SK-N-SH (cell line): ENCODE measurements at regions not wholly inside any gene's neighbourhood (a gene's known extent, or its start where the extent isn't known, plus 50 kb on each side); places are given as distances from the start of the nearest gene placed in this dataset.

ENCODE experiments used
- CHD2 ChIP-seq: fragments of 150-350 bp; IDR thresholded peaks from 2 replicates; pipeline ENCODE4 v1.6.1; 2018; ENCODE audit warnings: low read length; ENCODE audit not compliant: partially characterized antibody
- EP300 ChIP-seq, 2 experiments: IDR thresholded peaks; 2 replicates each; pipeline versions ENCODE4 v1.4.0 to v1.6.1; 2012; ENCODE audit warnings: borderline replicate concordance in 1 of 2, low read depth in 1 of 2, low read length in 1 of 2
- NRF1 ChIP-seq: IDR thresholded peaks from 2 replicates; pipeline ENCODE4 v1.6.1; 2012; ENCODE audit warnings: low read depth, mild to moderate bottlenecking, low read length
- POLR2AphosphoS5 ChIP-seq: IDR thresholded peaks from 2 replicates; pipeline ENCODE4 v1.6.1; 2012; ENCODE audit warnings: low read depth, low read length
- TF ChIP-seq, protein P1 (sequence below): fragments of 200-600 bp; sonication (generic); IDR thresholded peaks from 2 replicates; pipeline ENCODE4 v1.6.1; 2017; ENCODE audit warnings: antibody characterized with exemption, mild to moderate bottlenecking, moderate library complexity
- TF ChIP-seq, protein P2 (sequence below): fragments of 150-350 bp; IDR thresholded peaks from 2 replicates; pipeline ENCODE4 v1.6.1; 2017; ENCODE audit warnings: antibody characterized with exemption, low read length, low read depth, borderline replicate concordance

DNA sequence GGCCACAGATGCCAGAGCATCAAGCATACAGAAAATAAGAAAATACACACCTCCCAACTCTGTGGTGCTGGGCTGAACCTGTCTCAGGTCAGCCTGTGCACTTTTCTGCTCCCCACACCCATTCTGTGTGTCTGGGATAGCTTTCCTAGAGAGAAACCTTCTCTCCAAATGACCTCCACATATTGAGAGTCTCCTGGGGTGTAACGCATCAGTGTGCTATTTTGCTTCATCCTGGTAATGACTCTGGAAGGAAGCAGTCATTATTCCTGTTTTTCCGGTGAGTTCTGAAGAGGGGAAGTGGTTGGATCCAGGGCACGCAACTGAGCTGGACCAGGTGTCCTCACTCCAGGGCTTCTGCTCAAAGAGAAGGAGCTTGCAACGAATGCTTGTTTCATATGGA is 73.2 kb upstream of the SH3PXD2B start:
- TF ChIP-seq, protein P1, sequence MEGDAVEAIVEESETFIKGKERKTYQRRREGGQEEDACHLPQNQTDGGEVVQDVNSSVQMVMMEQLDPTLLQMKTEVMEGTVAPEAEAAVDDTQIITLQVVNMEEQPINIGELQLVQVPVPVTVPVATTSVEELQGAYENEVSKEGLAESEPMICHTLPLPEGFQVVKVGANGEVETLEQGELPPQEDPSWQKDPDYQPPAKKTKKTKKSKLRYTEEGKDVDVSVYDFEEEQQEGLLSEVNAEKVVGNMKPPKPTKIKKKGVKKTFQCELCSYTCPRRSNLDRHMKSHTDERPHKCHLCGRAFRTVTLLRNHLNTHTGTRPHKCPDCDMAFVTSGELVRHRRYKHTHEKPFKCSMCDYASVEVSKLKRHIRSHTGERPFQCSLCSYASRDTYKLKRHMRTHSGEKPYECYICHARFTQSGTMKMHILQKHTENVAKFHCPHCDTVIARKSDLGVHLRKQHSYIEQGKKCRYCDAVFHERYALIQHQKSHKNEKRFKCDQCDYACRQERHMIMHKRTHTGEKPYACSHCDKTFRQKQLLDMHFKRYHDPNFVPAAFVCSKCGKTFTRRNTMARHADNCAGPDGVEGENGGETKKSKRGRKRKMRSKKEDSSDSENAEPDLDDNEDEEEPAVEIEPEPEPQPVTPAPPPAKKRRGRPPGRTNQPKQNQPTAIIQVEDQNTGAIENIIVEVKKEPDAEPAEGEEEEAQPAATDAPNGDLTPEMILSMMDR, result no peak
- TF ChIP-seq POLR2AphosphoS5, result no peak
- no peak for TF ChIP-seq CHD2
- no peak for TF ChIP-seq EP300 (IDR thresholded peaks at IDR 0.05; ENCODE audit: borderline replicate concordance in 1 of 2, low read depth in 1 of 2, low read length in 1 of 2)
- no peak for TF ChIP-seq NRF1
- TF ChIP-seq, protein P2, sequence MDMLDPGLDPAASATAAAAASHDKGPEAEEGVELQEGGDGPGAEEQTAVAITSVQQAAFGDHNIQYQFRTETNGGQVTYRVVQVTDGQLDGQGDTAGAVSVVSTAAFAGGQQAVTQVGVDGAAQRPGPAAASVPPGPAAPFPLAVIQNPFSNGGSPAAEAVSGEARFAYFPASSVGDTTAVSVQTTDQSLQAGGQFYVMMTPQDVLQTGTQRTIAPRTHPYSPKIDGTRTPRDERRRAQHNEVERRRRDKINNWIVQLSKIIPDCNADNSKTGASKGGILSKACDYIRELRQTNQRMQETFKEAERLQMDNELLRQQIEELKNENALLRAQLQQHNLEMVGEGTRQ, result no peak
